H1 (cell line): ENCODE measurements at regions not wholly inside any gene's neighbourhood (a gene's known extent, or its start where the extent isn't known, plus 50 kb on each side); places are given as distances from the start of the nearest gene placed in this dataset.

Experiments
- CTCF ChIA-PET: fragments of 300-600 bp; sonication (Branson Sonifier 250); formaldehyde crosslinking; loops from one replicate; lab custom pipeline; 2021; ENCODE audit not compliant: partially characterized antibody; lab: Charles Lee
- POLR2A ChIA-PET: fragments of 300-600 bp; sonication (Branson Sonifier 250); formaldehyde crosslinking; loops from one replicate; lab custom pipeline; 2021; ENCODE audit warnings: inconsistent platforms; ENCODE audit not compliant: partially characterized antibody; lab: Charles Lee
- DNase-seq, 2 experiments: peaks; one replicate each; pipeline versions ENCODE4 v3.0.0 to v3.0.0-alpha.2; 2010 to 2022; ENCODE audit warnings: low spot score in 2 of 2, low read depth in 1 of 2, mixed read lengths in 1 of 2
- FAIRE-seq: peaks from 2 replicates; lab custom pipeline; 2011; peaks lifted over from hg19 to GRCh38; lab: Jason Lieb, UNC
- H2AFZ ChIP-seq: 2 replicates; pipeline ENCODE4 v1.8.1; 2012; ENCODE audit warnings: low read length, inconsistent platforms
- H2AK5ac ChIP-seq: 2 replicates; pipeline ENCODE4 v1.6.1; 2013; ENCODE audit warnings: low read depth, low read length
- H2BK120ac ChIP-seq: replicated peaks from 2 replicates; pipeline ENCODE3; 2013; ENCODE audit warnings: low read depth, low read length, inconsistent platforms
- H2BK12ac ChIP-seq: 2 replicates; pipeline ENCODE4 v1.6.1; 2013; ENCODE audit warnings: low read depth, low read length
- H2BK15ac ChIP-seq: 2 replicates; pipeline ENCODE4 v1.6.1; 2013; ENCODE audit warnings: low read length
- H2BK20ac ChIP-seq: 2 replicates; pipeline ENCODE4 v1.6.1; 2013; ENCODE audit warnings: low read length
- H2BK5ac ChIP-seq: 2 replicates; pipeline ENCODE4 v1.6.1; 2013; ENCODE audit warnings: low read depth, low read length
- H3K14ac ChIP-seq: 2 replicates; pipeline ENCODE4 v1.6.1; 2013; ENCODE audit warnings: inconsistent platforms; ENCODE audit not compliant: insufficient read length
- H3K18ac ChIP-seq: 2 replicates; pipeline ENCODE4 v1.6.1; 2013; ENCODE audit warnings: low read length; ENCODE audit errors: extremely low read depth
- H3K23ac ChIP-seq: 2 replicates; pipeline ENCODE4 v1.6.1; 2013; ENCODE audit warnings: inconsistent platforms; ENCODE audit not compliant: insufficient read length
- H3K23me2 ChIP-seq: 2 replicates; pipeline ENCODE4 v1.6.1; 2013; ENCODE audit warnings: low read depth, low read length
- H3K27ac ChIP-seq: 2 replicates; pipeline ENCODE4 v1.6.1; 2011; ENCODE audit warnings: low read depth, low read length, inconsistent platforms
- H3K27me3 ChIP-seq, 4 experiments: replicated peaks in 1 of 4; 1 replicate in 1 of 4; 2 replicates in 3 of 4; pipeline versions ENCODE4 v1.6.1 to v1.8.1; 2011 to 2013; ENCODE audit warnings: low read length in 3 of 4, mild to moderate bottlenecking in 3 of 4, inconsistent platforms in 2 of 4, mixed read lengths in 2 of 4, moderate library complexity in 1 of 4; ENCODE audit not compliant: control insufficient read depth in 3 of 4, insufficient read depth in 3 of 4; ENCODE audit errors: extremely low read depth in 1 of 4
- H3K36me3 ChIP-seq, 4 experiments: 2 replicates each; pipeline versions ENCODE4 v1.6.1 to v1.8.1; 2011 to 2013; ENCODE audit warnings: mild to moderate bottlenecking in 4 of 4, low read length in 3 of 4, moderate library complexity in 2 of 4, control low read depth in 1 of 4, inconsistent platforms in 1 of 4; ENCODE audit not compliant: insufficient read depth in 4 of 4, control insufficient read depth in 2 of 4
- H3K4ac ChIP-seq: replicated peaks from 2 replicates; pipeline ENCODE3; 2013; ENCODE audit warnings: low read length, low read depth, mixed read lengths, inconsistent platforms; ENCODE audit not compliant: insufficient read length
- H3K4me1 ChIP-seq, 4 experiments: replicated peaks in 1 of 4; 1 replicate in 1 of 4; 2 replicates in 3 of 4; pipeline versions ENCODE4 v1.6.1 to v1.8.1; 2011 to 2013; ENCODE audit warnings: low read length in 3 of 4, inconsistent platforms in 2 of 4, mixed read lengths in 1 of 4; ENCODE audit not compliant: insufficient read depth in 4 of 4, control insufficient read depth in 3 of 4
- H3K4me2 ChIP-seq, 2 experiments: 2 replicates each; pipeline versions ENCODE4 v1.6.1 to v1.8.1; 2011 to 2013; ENCODE audit warnings: low read depth in 2 of 2, low read length in 2 of 2, control low read depth in 1 of 2, inconsistent platforms in 1 of 2, mild to moderate bottlenecking in 1 of 2; ENCODE audit not compliant: insufficient read depth in 1 of 2
- H3K4me3 ChIP-seq, 4 experiments: fragments of 200-600, 300-600 bp in 1 of 4; sonication (generic), shearing (Covaris generic), sonication (Bioruptor Twin) in 1 of 4; 2 replicates each; pipeline versions ENCODE4 v1.5.1 to v1.8.1; 2011 to 2016; ENCODE audit warnings: low read length in 4 of 4, low read depth in 3 of 4, control low read depth in 2 of 4, inconsistent platforms in 2 of 4, mild to moderate bottlenecking in 2 of 4, mixed read lengths in 1 of 4, moderate library complexity in 1 of 4; ENCODE audit not compliant: insufficient read depth in 2 of 4; ENCODE audit errors: extremely low read depth in 1 of 4
- H3K56ac ChIP-seq: replicated peaks from 2 replicates; pipeline ENCODE3; 2013; ENCODE audit warnings: low read depth, mild to moderate bottlenecking, mixed read lengths, low read length, inconsistent platforms; ENCODE audit not compliant: insufficient read length
- H3K79me1 ChIP-seq: 2 replicates; pipeline ENCODE4 v1.6.1; 2013; ENCODE audit warnings: low read depth, low read length, control low read depth
- H3K79me2 ChIP-seq, 2 experiments: 2 replicates each; pipeline versions ENCODE4 v1.6.1 to v1.8.1; 2012 to 2013; ENCODE audit warnings: low read length in 2 of 2, mild to moderate bottlenecking in 2 of 2, inconsistent platforms in 1 of 2; ENCODE audit not compliant: insufficient read depth in 2 of 2, control insufficient read depth in 1 of 2
- H3K9ac ChIP-seq, 4 experiments: replicated peaks in 1 of 4; 1 replicate in 1 of 4; 2 replicates in 3 of 4; pipeline versions ENCODE4 v1.6.1 to v1.8.1; 2011 to 2013; ENCODE audit warnings: low read depth in 3 of 4, low read length in 3 of 4, control low read depth in 2 of 4, mild to moderate bottlenecking in 2 of 4, moderate library complexity in 2 of 4, inconsistent platforms in 1 of 4; ENCODE audit errors: extremely low read depth in 1 of 4
- H3K9me3 ChIP-seq, 2 experiments: 2 replicates each; pipeline versions ENCODE4 v1.6.1 to v1.8.1; 2012 to 2013; ENCODE audit warnings: mild to moderate bottlenecking in 2 of 2, moderate library complexity in 2 of 2, control low read depth in 1 of 2, inconsistent platforms in 1 of 2, low read depth in 1 of 2, low read length in 1 of 2, mixed read lengths in 1 of 2; ENCODE audit not compliant: insufficient read depth in 2 of 2
- H4K20me1 ChIP-seq, 2 experiments: replicated peaks in 1 of 2; 2 replicates each; pipeline versions ENCODE3 to v1.8.1; 2011 to 2013; ENCODE audit warnings: inconsistent platforms in 2 of 2, low read length in 2 of 2, mild to moderate bottlenecking in 1 of 2; ENCODE audit not compliant: insufficient read depth in 2 of 2, control insufficient read depth in 1 of 2
- H4K5ac ChIP-seq: 2 replicates; pipeline ENCODE4 v1.6.1; 2013; ENCODE audit warnings: low read length, low read depth, mixed read lengths, inconsistent platforms; ENCODE audit not compliant: insufficient read length
- H4K8ac ChIP-seq: 2 replicates; pipeline ENCODE4 v1.8.0; 2013; ENCODE audit warnings: mild to moderate bottlenecking, moderate library complexity, low read length, inconsistent platforms; ENCODE audit not compliant: insufficient read depth; ENCODE audit errors: extremely low read depth
- H4K91ac ChIP-seq: replicated peaks from 2 replicates; pipeline ENCODE3; 2013; ENCODE audit warnings: low read length, mixed read lengths, inconsistent platforms; ENCODE audit not compliant: insufficient read length
- ASH2L ChIP-seq: fragments of 200-600, 300-600 bp; sonication (generic); IDR thresholded peaks from one replicate; pipeline ENCODE4 v1.7.1; 2017; ENCODE audit warnings: low read length
- RAD21 ChIP-seq, 2 experiments: IDR thresholded peaks in 1 of 2; conservative IDR thresholded peaks in 1 of 2; 2 replicates each; pipeline ENCODE4 v1.6.1; 2011; ENCODE audit warnings: low read depth in 2 of 2, low read length in 2 of 2, improper control_type of control experiment in 1 of 2, inconsistent platforms in 1 of 2, mild to moderate bottlenecking in 1 of 2, moderate library complexity in 1 of 2
- RBBP5 ChIP-seq: IDR thresholded peaks from 2 replicates; pipeline ENCODE4 v1.7.1; 2012; ENCODE audit warnings: low read depth, mild to moderate bottlenecking, inconsistent platforms, low read length, moderate library complexity, borderline replicate concordance
- SIRT6 ChIP-seq: IDR thresholded peaks from one replicate; pipeline ENCODE4 v1.7.1; 2012; ENCODE audit warnings: low read length, inconsistent platforms
- TAF7 ChIP-seq: optimal IDR thresholded peaks from 2 replicates; pipeline ENCODE3; 2011; ENCODE audit warnings: low read depth, mild to moderate bottlenecking, inconsistent platforms, low read length, moderate library complexity, borderline replicate concordance
- WGBS, 2 experiments: shearing (Covaris generic) in 1 of 2; methylation state at CpG; one replicate each; pipeline versions ENCODE4 v1.1.6 to v1.1.7; 2013 to 2015; ENCODE audit warnings: low lambda C conversion rate in 2 of 2, mixed read lengths in 2 of 2, inconsistent platforms in 1 of 2, low coverage in 1 of 2, missing lambda C conversion rate in 1 of 2; ENCODE audit not compliant: insufficient replicate concordance in 2 of 2, insufficient coverage in 1 of 2, insufficient read length in 1 of 2; ENCODE audit errors: extremely low coverage in 1 of 2, missing lambda C conversion rate in 1 of 2; 5-methylcytosine and 5-hydroxymethylcytosine counted together

- Histone ChIP-seq H4K8ac (no peak overlapping the region), H3K36me3 (no peaks in the 10 kb centered on the region), H4K91ac (no peak overlapping the region), H4K20me1 (no peaks in the 10 kb centered on the region), H3K4me2 (no peak overlapping the region), H3K9me3 (no peaks in the 10 kb centered on the region), H3K23me2 (peaks cover 15% of the 10 kb centered on the region; the same call in 1 of the 2 replicates), H3K4me1 (peaks cover 18 to 32% (median 22%) of the 10 kb centered on the region in 4 experiments), H3K4me3 (no peak overlapping the region), H2BK5ac (no peak overlapping the region), H2AK5ac (0 out of 2 replicates have a peak overlapping the region, but pooled peaks have one; percentile 10), H3K23ac (no peak overlapping the region), H2BK15ac (peak overlapping the region; percentile 31; the same call in 1 of the 2 replicates), H3K27me3 (peaks cover 15 to 67% (median 54%) of the 10 kb centered on the region in 4 experiments), H3K14ac (no peak overlapping the region), H2BK20ac (no peak overlapping the region), H3K4ac (no peak overlapping the region), H3K9ac (no peak overlapping the region), H3K27ac (no peak overlapping the region), H3K18ac (no peak overlapping the region), H2BK120ac (no peak overlapping the region), H4K5ac (no peak overlapping the region), H3K56ac (no peak overlapping the region), H2AFZ (no peak overlapping the region), H2BK12ac (peak overlapping the region; percentile 91; the same call in 1 of the 2 replicates), H3K79me2 (no peaks in the 10 kb centered on the region), H3K79me1 (no peaks in the 10 kb centered on the region)
- TF ChIP-seq RAD21 (IDR thresholded peaks at IDR 0.05 in 1 of 2, conservative IDR thresholded peaks at IDR 0.05 in 1 of 2; ENCODE audit: low read depth in 2 of 2, low read length in 2 of 2), result 0 out of 4 replicates have a peak, but pooled peaks of 1 of the 2 experiments have one; percentile 1
- TF ChIP-seq TAF7, result no peak
- TF ChIP-seq ASH2L, result no peak
- no peak for TF ChIP-seq RBBP5
- TF ChIP-seq SIRT6, result no peak
- POLR2A ChIA-PET, result interaction anchor here (0.6 to 1.6 kb wide), 5 partner anchors 8 to 356 kb away, joined by 3 to 4 read pairs (median 3); no protein-coding TSS in a partner anchor
- CTCF ChIA-PET, result interaction anchor here (1.0 to 4.5 kb wide), 9 partner anchors 11 to 129 kb away, joined by 3 to 17 read pairs (median 5); no protein-coding TSS in a partner anchor
- 70% methylated on average over 14 of the region's 16 CpGs; no CpG with 5 or more reads in 1 of the 2 experiments for WGBS, 2 experiments
- no peak for DNase-seq
- FAIRE-seq, result no peak
Measured at GRCh38 chr6:41467627-41468404, 78.4 kb upstream of the FOXP4 start.
